ENCODE measurements at regions not wholly inside any gene's neighbourhood (a gene's known extent, or its start where the extent isn't known, plus 50 kb on each side); places are given as distances from the start of the nearest gene placed in this dataset.

GRCh38 chr21:36548866-36549265 lies 68.9 kb upstream of the CLDN14 start:
- ATAC-seq (no peak), DNase-seq (no peak)
- no peaks in the 10 kb centered on the region for H3K4me1 ChIP-seq (ENCODE audit: control insufficient read depth in 2 of 2, insufficient read depth in 2 of 2, low read length in 2 of 2)
- H3K9me3 ChIP-seq (ENCODE audit: control insufficient read depth in 2 of 3, low read length in 3 of 3), result no peaks in the 10 kb centered on the region
- H3K4me3 ChIP-seq (ENCODE audit: low read length), result no peak overlapping the region
- Mint-ChIP-seq H3K9me3 (no peaks in the 10 kb centered on the region), H3K27ac (no peak overlapping the region), H3K36me3 (no peaks in the 10 kb centered on the region), H3K27me3 (peaks cover 0 to 10% (median 9%) of the 10 kb centered on the region in 5 donors), H3K4me1 (peaks cover 0 to 3% (median 0%) of the 10 kb centered on the region in 7 donors), H3K4me3 (no peak overlapping the region)
- H3K27me3 ChIP-seq (ENCODE audit: control insufficient read depth in 2 of 2, insufficient read depth in 2 of 2, low read length in 2 of 2), result no peaks in the 10 kb centered on the region
- H3K27ac ChIP-seq (ENCODE audit: low read depth, low read length), result no peak overlapping the region
- H3K36me3 ChIP-seq (ENCODE audit: control insufficient read depth in 2 of 3, insufficient read depth in 3 of 3, low read length in 3 of 3), result no peaks in the 10 kb centered on the region
- intact Hi-C loops (cut with micrococcal nuclease), result no loop called here
- ChIA-PET CTCF (no interaction called here), POLR2A (interaction anchor here (0.6 kb wide), 1 partner anchor 18 kb away, joined by 3 read pairs; no protein-coding TSS in a partner anchor)

GRCh38 chr21:36549470-36549869 lies 69.5 kb upstream of the CLDN14 start:
- Histone ChIP-seq H3K4me1 (ENCODE audit: control insufficient read depth in 2 of 2, insufficient read depth in 2 of 2, low read length in 2 of 2) (no peaks in the 10 kb centered on the region), H3K36me3 (ENCODE audit: control insufficient read depth in 2 of 3, insufficient read depth in 3 of 3, low read length in 3 of 3) (no peaks in the 10 kb centered on the region), H3K27me3 (ENCODE audit: control insufficient read depth in 2 of 2, insufficient read depth in 2 of 2, low read length in 2 of 2) (no peaks in the 10 kb centered on the region), H3K4me3 (ENCODE audit: low read length) (no peak overlapping the region), H3K9me3 (ENCODE audit: control insufficient read depth in 2 of 3, low read length in 3 of 3) (no peaks in the 10 kb centered on the region), H3K27ac (ENCODE audit: low read depth, low read length) (no peak overlapping the region)
- POLR2A ChIA-PET, result no interaction called here
- H3K4me3 Mint-ChIP-seq, result no peak overlapping the region
- no peaks in the 10 kb centered on the region for H3K36me3 Mint-ChIP-seq
- ATAC-seq, result no peak
- CTCF ChIA-PET, result no interaction called here
- peaks cover 0 to 3% (median 0%) of the 10 kb centered on the region in 7 donors for H3K4me1 Mint-ChIP-seq
- intact Hi-C loops (cut with micrococcal nuclease), result no loop called here
- H3K27ac Mint-ChIP-seq, result no peak overlapping the region
- DNase-seq, result no peak
- H3K9me3 Mint-ChIP-seq, result no peaks in the 10 kb centered on the region
- peaks cover 0 to 9% (median 6%) of the 10 kb centered on the region in 5 donors for H3K27me3 Mint-ChIP-seq

DNA sequence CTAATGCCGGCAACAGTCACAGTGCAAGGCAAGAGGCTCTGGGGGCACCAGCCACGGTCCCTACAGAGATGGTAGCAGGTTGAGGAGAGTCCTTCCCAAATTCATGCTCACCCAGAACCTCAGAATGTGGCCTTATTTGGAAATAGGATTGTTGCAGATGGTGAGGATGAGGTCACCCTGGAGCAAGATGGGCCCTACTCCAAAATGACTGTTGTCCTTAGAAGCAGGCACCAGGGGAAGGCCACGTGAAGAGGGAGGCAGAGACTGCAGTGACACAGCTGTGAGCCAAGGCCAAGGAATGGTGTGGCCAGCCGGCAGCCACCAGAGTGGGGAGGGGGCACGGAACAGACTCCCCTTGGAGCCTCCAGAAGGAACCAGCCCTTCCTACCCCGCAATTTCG lies 70.8 kb upstream of the CLDN14 start:
- no peak for ATAC-seq
- intact Hi-C loops (cut with micrococcal nuclease), result no loop called here
- Mint-ChIP-seq H3K27ac (no peak overlapping the region), H3K9me3 (no peaks in the 10 kb centered on the region), H3K27me3 (peaks cover 0 to 9% (median 5%) of the 10 kb centered on the region in 5 donors), H3K4me1 (peaks cover 0 to 3% (median 0%) of the 10 kb centered on the region in 7 donors), H3K36me3 (no peaks in the 10 kb centered on the region), H3K4me3 (no peak overlapping the region)
- Histone ChIP-seq H3K4me3 (ENCODE audit: low read length) (no peak overlapping the region), H3K4me1 (ENCODE audit: control insufficient read depth in 2 of 2, insufficient read depth in 2 of 2, low read length in 2 of 2) (no peaks in the 10 kb centered on the region), H3K27ac (ENCODE audit: low read depth, low read length) (no peak overlapping the region), H3K27me3 (ENCODE audit: control insufficient read depth in 2 of 2, insufficient read depth in 2 of 2, low read length in 2 of 2) (no peaks in the 10 kb centered on the region), H3K9me3 (ENCODE audit: control insufficient read depth in 2 of 3, low read length in 3 of 3) (no peaks in the 10 kb centered on the region), H3K36me3 (ENCODE audit: control insufficient read depth in 2 of 3, insufficient read depth in 3 of 3, low read length in 3 of 3) (no peaks in the 10 kb centered on the region)
- POLR2A ChIA-PET, result no interaction called here
- DNase-seq, result no peak
- CTCF ChIA-PET, result no interaction called here

- no peaks in the 10 kb centered on the region for H3K27me3 ChIP-seq (ENCODE audit: control insufficient read depth in 2 of 2, insufficient read depth in 2 of 2, low read length in 2 of 2)
- H3K27ac ChIP-seq (ENCODE audit: low read depth, low read length), result no peak overlapping the region
- H3K27ac Mint-ChIP-seq, result no peak overlapping the region
- no peak for ATAC-seq
- no peaks in the 10 kb centered on the region for H3K9me3 ChIP-seq (ENCODE audit: control insufficient read depth in 2 of 3, low read length in 3 of 3)
- DNase-seq, result no peak
- no peak overlapping the region for H3K4me3 Mint-ChIP-seq
- no peaks in the 10 kb centered on the region for H3K4me1 ChIP-seq (ENCODE audit: control insufficient read depth in 2 of 2, insufficient read depth in 2 of 2, low read length in 2 of 2)
- ChIA-PET CTCF (no interaction called here), POLR2A (no interaction called here)
- H3K36me3 Mint-ChIP-seq, result no peaks in the 10 kb centered on the region
- peaks cover 0 to 15% (median 5%) of the 10 kb centered on the region in 5 donors for H3K27me3 Mint-ChIP-seq
- peaks cover 0 to 3% (median 0%) of the 10 kb centered on the region in 7 donors for H3K4me1 Mint-ChIP-seq
- H3K9me3 Mint-ChIP-seq, result no peaks in the 10 kb centered on the region
- intact Hi-C loops (cut with micrococcal nuclease), result no loop called here
- H3K36me3 ChIP-seq (ENCODE audit: control insufficient read depth in 2 of 3, insufficient read depth in 3 of 3, low read length in 3 of 3), result no peaks in the 10 kb centered on the region
- no peak overlapping the region for H3K4me3 ChIP-seq (ENCODE audit: low read length)
Observed at GRCh38 chr21:36551321-36551720, 71.4 kb upstream of the CLDN14 start.

DNA sequence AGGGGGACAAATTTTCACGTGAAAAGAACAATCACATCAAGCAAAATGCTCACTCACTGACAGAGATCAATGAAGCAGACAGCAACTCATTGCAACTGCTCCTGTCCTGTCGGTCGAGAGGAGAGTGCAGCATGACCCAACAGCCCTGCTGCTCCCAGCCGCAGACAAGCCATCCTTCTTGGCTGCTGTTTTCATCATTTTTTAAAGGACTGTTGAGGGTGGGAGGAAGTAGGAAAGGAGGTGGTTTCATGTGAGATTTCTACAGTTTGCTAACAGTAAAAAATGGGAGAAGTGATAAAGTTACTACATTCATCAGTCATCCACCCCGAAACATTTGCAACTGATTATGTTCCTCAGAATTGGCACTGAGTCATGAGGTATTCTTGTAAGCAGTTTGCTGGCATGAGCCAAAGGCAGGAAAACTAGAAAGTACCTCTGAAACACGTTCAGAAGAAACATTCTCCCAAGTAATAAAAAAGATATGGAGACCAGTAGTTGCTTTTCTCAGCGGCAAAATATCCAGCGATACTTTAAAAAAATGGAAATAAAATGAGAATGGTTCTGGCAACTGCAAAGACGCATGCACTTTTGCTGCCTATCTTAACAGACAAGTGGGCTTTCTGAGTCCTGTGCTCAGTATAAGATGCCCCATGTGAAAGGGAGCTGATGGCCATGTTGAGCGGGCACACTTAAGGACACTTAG lies 72.0 kb upstream of the CLDN14 start:
- ChIA-PET CTCF (no interaction called here), POLR2A (no interaction called here)
- DNase-seq (no peak), ATAC-seq (no peak)
- Mint-ChIP-seq H3K9me3 (peaks cover 0 to 3% (median 0%) of the 10 kb centered on the region in 11 donors), H3K4me1 (peaks cover 0 to 3% (median 0%) of the 10 kb centered on the region in 7 donors), H3K27ac (no peak overlapping the region), H3K36me3 (peaks cover 0 to 1% (median 0%) of the 10 kb centered on the region in 5 donors), H3K27me3 (peaks cover 0 to 20% (median 5%) of the 10 kb centered on the region in 5 donors), H3K4me3 (no peak overlapping the region)
- H3K36me3 ChIP-seq (ENCODE audit: control insufficient read depth in 2 of 3, insufficient read depth in 3 of 3, low read length in 3 of 3), result no peaks in the 10 kb centered on the region
- no peak overlapping the region for H3K27ac ChIP-seq (ENCODE audit: low read depth, low read length)
- H3K27me3 ChIP-seq (ENCODE audit: control insufficient read depth in 2 of 2, insufficient read depth in 2 of 2, low read length in 2 of 2), result no peaks in the 10 kb centered on the region
- no peaks in the 10 kb centered on the region for H3K4me1 ChIP-seq (ENCODE audit: control insufficient read depth in 2 of 2, insufficient read depth in 2 of 2, low read length in 2 of 2)
- no peaks in the 10 kb centered on the region for H3K9me3 ChIP-seq (ENCODE audit: control insufficient read depth in 2 of 3, low read length in 3 of 3)
- intact Hi-C loops (cut with micrococcal nuclease), result no loop called here
- no peak overlapping the region for H3K4me3 ChIP-seq (ENCODE audit: low read length)

GRCh38 chr21:36552434-36552785 lies 72.5 kb upstream of the CLDN14 start:
- no peak overlapping the region for H3K4me3 Mint-ChIP-seq

GRCh38 chr21:36553406-36553805 lies 73.5 kb upstream of the CLDN14 start:
- intact Hi-C loops (cut with micrococcal nuclease), result no loop called here
- no peak for ATAC-seq
- H3K4me3 Mint-ChIP-seq, result no peak overlapping the region

More at GRCh38 chr21:36552434-36552785, 72.5 kb upstream of the CLDN14 start:
- Mint-ChIP-seq H3K36me3 (peaks cover 0 to 3% (median 0%) of the 10 kb centered on the region in 5 donors), H3K27ac (no peak overlapping the region), H3K4me1 (peaks cover 0 to 3% (median 0%) of the 10 kb centered on the region in 7 donors), H3K9me3 (peaks cover 0 to 5% (median 0%) of the 10 kb centered on the region in 11 donors), H3K27me3 (peaks cover 0 to 19% (median 7%) of the 10 kb centered on the region in 5 donors)
- Histone ChIP-seq H3K4me1 (ENCODE audit: control insufficient read depth in 2 of 2, insufficient read depth in 2 of 2, low read length in 2 of 2) (no peaks in the 10 kb centered on the region), H3K9me3 (ENCODE audit: control insufficient read depth in 2 of 3, low read length in 3 of 3) (no peaks in the 10 kb centered on the region), H3K27me3 (ENCODE audit: control insufficient read depth in 2 of 2, insufficient read depth in 2 of 2, low read length in 2 of 2) (no peaks in the 10 kb centered on the region), H3K27ac (ENCODE audit: low read depth, low read length) (no peak overlapping the region), H3K4me3 (ENCODE audit: low read length) (no peak overlapping the region), H3K36me3 (ENCODE audit: control insufficient read depth in 2 of 3, insufficient read depth in 3 of 3, low read length in 3 of 3) (no peaks in the 10 kb centered on the region)
- DNase-seq, result no peak
- ChIA-PET POLR2A (no interaction called here), CTCF (no interaction called here)
- intact Hi-C loops (cut with micrococcal nuclease), result no loop called here
- no peak for ATAC-seq

More at GRCh38 chr21:36553406-36553805, 73.5 kb upstream of the CLDN14 start:
- no peak for DNase-seq
- no peaks in the 10 kb centered on the region for H3K36me3 ChIP-seq (ENCODE audit: control insufficient read depth in 2 of 3, insufficient read depth in 3 of 3, low read length in 3 of 3)
- H3K27me3 ChIP-seq (ENCODE audit: control insufficient read depth in 2 of 2, insufficient read depth in 2 of 2, low read length in 2 of 2), result no peaks in the 10 kb centered on the region
- no peaks in the 10 kb centered on the region for H3K9me3 ChIP-seq (ENCODE audit: control insufficient read depth in 2 of 3, low read length in 3 of 3)
- no peak overlapping the region for H3K27ac ChIP-seq (ENCODE audit: low read depth, low read length)
- ChIA-PET CTCF (no interaction called here), POLR2A (no interaction called here)
- H3K4me1 ChIP-seq (ENCODE audit: control insufficient read depth in 2 of 2, insufficient read depth in 2 of 2, low read length in 2 of 2), result no peaks in the 10 kb centered on the region
- peaks cover 7 to 15% (median 8%) of the 10 kb centered on the region in 5 donors for H3K27me3 Mint-ChIP-seq
- no peak overlapping the region for H3K4me3 ChIP-seq (ENCODE audit: low read length)
- H3K9me3 Mint-ChIP-seq, result peaks cover 0 to 10% (median 0%) of the 10 kb centered on the region in 11 donors
- peaks cover 0 to 3% (median 0%) of the 10 kb centered on the region in 5 donors for H3K36me3 Mint-ChIP-seq
- H3K27ac Mint-ChIP-seq, result no peak overlapping the region
- no peaks in the 10 kb centered on the region for H3K4me1 Mint-ChIP-seq

Data from naive thymus-derived CD4-positive, alpha-beta T cell (primary cell).